Left ventricle myocardium inferior (tissue), 1 donor: ENCODE measurements at regions not wholly inside any gene's neighbourhood (a gene's known extent, or its start where the extent isn't known, plus 50 kb on each side); places are given as distances from the start of the nearest gene placed in this dataset.
A peak's percentile ranks its signal among the peaks of the same experiment; 100 is the strongest.
"Not testable (repeated sequence)": the region's sequence is repeated elsewhere in the genome, so short reads cannot be mapped to it uniquely, and the experiment has no call there.

Source experiments
- DNase-seq: peaks from one replicate; pipeline ENCODE4 v3.0.0-alpha.2; 2020
- H3K27ac ChIP-seq: fragments of 200-600 bp; replicated peaks from 2 replicates; pipeline ENCODE4 v1.8.0; 2021
- H3K27me3 ChIP-seq: fragments of 200-600 bp; 2 replicates; pipeline ENCODE4 v1.8.0; 2021; ENCODE audit warnings: low read depth
- H3K36me3 ChIP-seq: fragments of 200-600 bp; 2 replicates; pipeline ENCODE4 v1.8.0; 2021
- H3K4me1 ChIP-seq: fragments of 200-600 bp; 2 replicates; pipeline ENCODE4 v1.8.0; 2021
- H3K4me3 ChIP-seq: fragments of 200-600 bp; 2 replicates; pipeline ENCODE4 v1.8.0; 2021; ENCODE audit warnings: mild to moderate bottlenecking, moderate library complexity
- H3K9me3 ChIP-seq: fragments of 200-600 bp; replicated peaks from 2 replicates; pipeline ENCODE4 v1.8.0; 2021
- intact Hi-C: fragments of 100-400 bp; cut with micrococcal nuclease; formaldehyde crosslinking; loops from one replicate; pipeline ENCODE4 v1.11.0; 2022
- TF ChIP-seq, protein P1 (sequence below): fragments of 200-600 bp; IDR thresholded peaks from 2 replicates; pipeline ENCODE4 v1.8.0; 2021; ENCODE audit warnings: antibody characterized with exemption, mild to moderate bottlenecking, borderline replicate concordance
- donor health status: DM: no; HTN: yes; CAD: no; lungs with severe emphysema.

DNA sequence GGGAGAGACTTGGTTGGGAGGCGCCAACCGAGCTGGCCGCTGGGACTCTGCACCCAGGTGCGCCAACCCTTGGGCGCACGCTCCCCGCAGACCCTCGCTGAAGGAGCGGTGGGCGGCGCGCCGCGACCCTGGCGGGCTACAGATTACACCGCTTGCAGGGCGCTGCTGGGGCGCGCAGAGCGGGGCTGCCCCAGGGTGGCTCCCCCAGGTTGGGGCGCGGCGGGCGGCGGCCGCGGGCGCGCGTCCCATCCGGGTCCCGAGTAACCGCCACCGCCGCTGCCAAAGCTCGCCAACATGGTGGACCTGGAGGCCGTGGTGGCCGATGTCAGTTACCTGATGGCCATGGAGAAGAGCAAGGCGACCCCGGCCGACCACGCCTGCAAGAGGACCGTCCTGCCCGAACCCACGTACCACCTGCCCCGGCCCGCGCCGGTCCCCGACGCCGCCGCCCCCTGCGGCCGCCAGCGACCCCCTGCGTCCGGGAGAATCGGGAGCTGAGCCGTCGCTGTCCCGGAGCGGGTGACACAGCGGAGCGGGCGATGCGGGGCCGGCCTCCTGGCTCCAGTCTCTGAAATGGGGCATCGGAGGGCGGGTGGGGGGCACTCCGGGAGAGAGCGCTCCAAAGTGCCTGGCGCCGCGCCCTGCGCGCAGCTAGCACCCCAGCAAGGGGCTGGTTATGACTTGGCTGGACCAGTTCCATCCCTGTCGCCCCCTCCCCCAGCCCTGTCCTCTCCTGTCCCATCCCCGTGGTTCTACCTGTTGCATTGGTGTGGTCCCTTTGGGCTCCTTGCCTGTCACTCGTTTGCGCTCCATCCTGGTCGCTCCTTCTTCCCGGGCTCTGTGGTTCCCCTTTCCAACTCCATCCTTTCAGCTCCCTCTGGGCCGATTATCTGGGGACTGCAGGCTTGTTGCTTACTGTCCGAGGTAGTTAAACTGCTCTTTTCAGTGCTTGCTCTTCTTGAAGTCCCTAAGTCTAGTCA is 143.3 kb upstream of the GRK3 start:
- Histone ChIP-seq H3K4me3 (peak overlapping the region; percentile 62), H3K27me3 (peaks cover 72% of the 10 kb centered on the region), H3K36me3 (no peaks in the 10 kb centered on the region), H3K27ac (no peak overlapping the region), H3K4me1 (peaks cover 23% of the 10 kb centered on the region), H3K9me3 (no peaks in the 10 kb centered on the region)
- intact Hi-C loops = no loop called here
- TF ChIP-seq, protein P1, sequence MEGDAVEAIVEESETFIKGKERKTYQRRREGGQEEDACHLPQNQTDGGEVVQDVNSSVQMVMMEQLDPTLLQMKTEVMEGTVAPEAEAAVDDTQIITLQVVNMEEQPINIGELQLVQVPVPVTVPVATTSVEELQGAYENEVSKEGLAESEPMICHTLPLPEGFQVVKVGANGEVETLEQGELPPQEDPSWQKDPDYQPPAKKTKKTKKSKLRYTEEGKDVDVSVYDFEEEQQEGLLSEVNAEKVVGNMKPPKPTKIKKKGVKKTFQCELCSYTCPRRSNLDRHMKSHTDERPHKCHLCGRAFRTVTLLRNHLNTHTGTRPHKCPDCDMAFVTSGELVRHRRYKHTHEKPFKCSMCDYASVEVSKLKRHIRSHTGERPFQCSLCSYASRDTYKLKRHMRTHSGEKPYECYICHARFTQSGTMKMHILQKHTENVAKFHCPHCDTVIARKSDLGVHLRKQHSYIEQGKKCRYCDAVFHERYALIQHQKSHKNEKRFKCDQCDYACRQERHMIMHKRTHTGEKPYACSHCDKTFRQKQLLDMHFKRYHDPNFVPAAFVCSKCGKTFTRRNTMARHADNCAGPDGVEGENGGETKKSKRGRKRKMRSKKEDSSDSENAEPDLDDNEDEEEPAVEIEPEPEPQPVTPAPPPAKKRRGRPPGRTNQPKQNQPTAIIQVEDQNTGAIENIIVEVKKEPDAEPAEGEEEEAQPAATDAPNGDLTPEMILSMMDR = no peak
- DNase-seq = no peak

- DNase-seq, H3K36me3 ChIP-seq, H3K4me1 ChIP-seq, H3K27ac ChIP-seq, intact Hi-C loops, H3K4me3 ChIP-seq, H3K9me3 ChIP-seq: not testable (repeated sequence)
- TF ChIP-seq, protein P1 = peak; percentile 47
- peaks cover 81% of the 10 kb centered on the region for H3K27me3 ChIP-seq
Measured at GRCh38 chr22:25426530-25427308, 137.8 kb upstream of the GRK3 start.

- H3K27ac ChIP-seq, H3K36me3 ChIP-seq, DNase-seq, intact Hi-C loops, H3K4me1 ChIP-seq, H3K4me3 ChIP-seq, H3K9me3 ChIP-seq: not testable (repeated sequence)
- peaks cover 42% of the 10 kb centered on the region for H3K27me3 ChIP-seq
Measured at GRCh38 chr22:25431637-25432342, 132.7 kb upstream of the GRK3 start.

DNA sequence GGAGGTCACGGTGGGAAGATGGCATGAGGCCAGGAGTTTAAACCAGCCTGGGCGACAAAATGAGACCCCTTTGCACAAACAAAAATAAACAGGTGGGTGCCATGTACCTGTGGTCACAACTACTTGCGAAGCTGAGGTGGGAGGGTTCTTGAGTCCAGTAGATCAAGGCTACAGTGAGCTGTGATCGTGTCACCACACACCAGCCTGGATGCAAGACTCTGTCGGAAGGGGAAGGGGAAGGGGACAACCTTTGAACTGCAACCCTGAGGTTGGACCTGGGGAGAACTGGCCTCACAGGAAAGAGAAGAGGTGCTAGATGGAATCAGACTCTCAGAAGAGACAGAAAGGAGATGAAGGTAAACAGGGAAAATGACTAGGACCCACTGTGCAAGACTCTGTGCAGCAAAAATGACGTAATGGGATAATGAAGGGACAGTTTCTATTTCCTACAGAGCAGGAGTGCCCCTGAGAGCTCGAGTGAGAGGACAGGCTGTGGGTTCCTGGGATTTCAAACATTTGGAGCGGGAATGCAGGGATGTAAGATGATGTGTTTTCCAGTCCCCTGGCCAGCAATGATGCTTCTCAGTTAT is 131.0 kb upstream of the GRK3 start:
- H3K27ac ChIP-seq, intact Hi-C loops, H3K4me3 ChIP-seq, H3K36me3 ChIP-seq, H3K4me1 ChIP-seq, DNase-seq, H3K9me3 ChIP-seq: not testable (repeated sequence)
- H3K27me3 ChIP-seq = peaks cover 33% of the 10 kb centered on the region

DNA sequence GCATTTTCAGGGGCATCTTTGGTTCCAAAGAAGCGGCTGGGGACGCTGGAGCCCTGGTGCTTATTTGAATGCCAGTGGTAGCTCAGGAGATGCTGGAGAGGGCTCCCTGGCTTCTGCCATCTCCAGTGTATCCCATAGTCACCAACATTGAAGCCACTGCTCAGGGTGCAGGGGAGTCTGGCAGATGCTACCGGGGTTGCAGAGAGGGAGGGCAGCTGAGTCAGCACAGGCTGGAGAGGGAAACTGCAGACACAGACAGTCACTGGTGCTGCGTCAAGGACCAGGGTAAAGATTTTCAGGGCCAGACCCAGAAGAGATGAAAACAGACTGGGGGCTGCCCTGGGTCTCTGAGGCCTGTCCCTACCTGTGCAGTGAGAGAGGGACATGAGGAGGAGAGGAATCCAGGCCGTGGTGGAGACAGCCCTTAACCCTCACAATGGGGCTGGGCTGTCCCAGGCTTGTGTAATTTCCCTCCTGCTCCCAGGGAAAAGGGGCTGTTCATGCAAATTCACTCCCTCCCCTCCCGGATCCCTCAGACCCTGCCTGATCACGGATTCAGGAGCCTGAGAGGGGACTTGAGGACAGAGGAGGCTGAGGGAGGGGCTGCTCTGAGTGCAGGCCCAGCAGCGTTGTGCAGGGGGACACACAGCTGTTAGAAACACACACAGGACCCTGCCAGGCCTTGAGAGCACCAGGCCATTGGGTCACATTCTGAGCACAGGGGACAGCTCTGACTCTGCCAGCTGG is 126.9 kb upstream of the GRK3 start:
- TF ChIP-seq, protein P1 = no peak
- Histone ChIP-seq H3K9me3 (no peaks in the 10 kb centered on the region), H3K4me1 (no peaks in the 10 kb centered on the region), H3K27me3 (peaks cover 10% of the 10 kb centered on the region), H3K36me3 (no peaks in the 10 kb centered on the region), H3K4me3 (no peak overlapping the region), H3K27ac (no peak overlapping the region)
- intact Hi-C loops = no loop called here
- no peak for DNase-seq
